ENCODE measurements at regions not wholly inside any gene's neighbourhood (a gene's known extent, or its start where the extent isn't known, plus 50 kb on each side); places are given as distances from the start of the nearest gene placed in this dataset.

DNA sequence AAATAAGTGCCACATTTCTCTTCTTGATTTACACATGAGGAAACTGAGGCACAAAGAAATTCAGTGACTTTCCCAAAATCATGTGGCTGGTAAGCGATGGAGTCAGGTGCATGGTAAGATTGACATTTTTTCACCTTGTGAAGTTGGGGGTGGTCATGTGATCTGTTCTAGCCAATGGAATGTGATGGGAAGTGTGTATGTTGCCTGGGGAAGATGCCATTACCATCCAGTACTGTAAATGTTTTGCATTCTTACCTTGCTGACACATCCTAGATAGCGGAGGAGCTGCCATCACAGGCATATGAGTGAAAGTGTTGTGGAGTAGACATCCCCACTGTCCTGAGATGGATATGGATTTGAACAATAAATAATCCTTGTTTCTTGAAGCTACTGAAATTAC lies 499.6 kb upstream of the SULF2 start:
- Histone ChIP-seq H3K4me1 (peaks cover 44% of the 10 kb centered on the region), H3K4me3 (ENCODE audit: low read depth, low read length) (no peak overlapping the region)
- intact Hi-C loops (cut with micrococcal nuclease; ENCODE audit: unreplicated experiment), result loop anchor here (1.0 kb wide), 1 partner anchor 10 kb away; no protein-coding TSS in a partner anchor

DNA sequence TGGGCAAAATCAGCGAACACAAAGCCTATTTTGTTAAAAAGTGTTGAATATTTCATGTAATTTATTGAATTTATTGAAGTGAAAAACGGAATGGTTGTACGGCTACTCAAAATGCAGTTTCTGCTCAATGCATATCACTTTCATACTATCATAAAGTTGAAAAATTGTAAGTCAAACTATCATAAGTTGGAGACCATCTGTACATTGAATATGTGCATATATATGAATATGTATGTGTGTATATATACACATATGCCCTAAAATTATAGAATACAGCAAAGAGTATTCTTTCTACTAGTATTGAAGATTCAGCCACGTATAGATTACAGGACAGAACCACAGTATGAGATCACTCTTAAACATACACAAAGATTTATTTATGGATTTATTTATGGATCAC lies 499.0 kb upstream of the SULF2 start:
- Mint-ChIP-seq H3K4me3 (ENCODE audit: unreplicated experiment) (no peak overlapping the region), H3K27me3 (ENCODE audit: insufficient read depth, unreplicated experiment) (no peaks in the 10 kb centered on the region), H3K9me3 (ENCODE audit: unreplicated experiment) (peaks cover 19% of the 10 kb centered on the region), H3K4me1 (ENCODE audit: low read depth, unreplicated experiment) (peaks cover 50% of the 10 kb centered on the region), H3K36me3 (ENCODE audit: insufficient read depth, unreplicated experiment) (peaks cover 5% of the 10 kb centered on the region), H3K27ac (ENCODE audit: unreplicated experiment) (peak overlapping the region; percentile 78)
- Histone ChIP-seq H3K9me3 (no peaks in the 10 kb centered on the region), H3K4me1 (peaks cover 49% of the 10 kb centered on the region), H3K36me3 (ENCODE audit: control insufficient read depth, insufficient read depth, low read length) (no peaks in the 10 kb centered on the region), H3K27me3 (replicated peaks; ENCODE audit: control insufficient read depth, insufficient read depth, low read length) (no peaks in the 10 kb centered on the region), H3K4me3 (ENCODE audit: low read depth, low read length) (no peak overlapping the region)
- ChIA-PET CTCF (interaction anchor here (2.3 kb wide), 1 partner anchor 11 kb away, joined by 5 read pairs; no protein-coding TSS in a partner anchor), POLR2A (no interaction called here)
- BruUV-seq (replicated peaks), result no TSS peak
- intact Hi-C loops (cut with micrococcal nuclease; ENCODE audit: unreplicated experiment), result no loop called here
- TF ChIP-seq, protein P1, sequence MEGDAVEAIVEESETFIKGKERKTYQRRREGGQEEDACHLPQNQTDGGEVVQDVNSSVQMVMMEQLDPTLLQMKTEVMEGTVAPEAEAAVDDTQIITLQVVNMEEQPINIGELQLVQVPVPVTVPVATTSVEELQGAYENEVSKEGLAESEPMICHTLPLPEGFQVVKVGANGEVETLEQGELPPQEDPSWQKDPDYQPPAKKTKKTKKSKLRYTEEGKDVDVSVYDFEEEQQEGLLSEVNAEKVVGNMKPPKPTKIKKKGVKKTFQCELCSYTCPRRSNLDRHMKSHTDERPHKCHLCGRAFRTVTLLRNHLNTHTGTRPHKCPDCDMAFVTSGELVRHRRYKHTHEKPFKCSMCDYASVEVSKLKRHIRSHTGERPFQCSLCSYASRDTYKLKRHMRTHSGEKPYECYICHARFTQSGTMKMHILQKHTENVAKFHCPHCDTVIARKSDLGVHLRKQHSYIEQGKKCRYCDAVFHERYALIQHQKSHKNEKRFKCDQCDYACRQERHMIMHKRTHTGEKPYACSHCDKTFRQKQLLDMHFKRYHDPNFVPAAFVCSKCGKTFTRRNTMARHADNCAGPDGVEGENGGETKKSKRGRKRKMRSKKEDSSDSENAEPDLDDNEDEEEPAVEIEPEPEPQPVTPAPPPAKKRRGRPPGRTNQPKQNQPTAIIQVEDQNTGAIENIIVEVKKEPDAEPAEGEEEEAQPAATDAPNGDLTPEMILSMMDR (IDR thresholded peaks at IDR 0.05; ENCODE audit: insufficient read depth in 1 of 2, low read depth in 1 of 2, low read length in 1 of 2, severe bottlenecking in 1 of 2, unreplicated experiment in 1 of 2), result no peak
- no peak for DNase-seq

More for the DNA sequence above, 499.6 kb upstream of the SULF2 start:
- TF ChIP-seq, protein P1 (IDR thresholded peaks at IDR 0.05; ENCODE audit: insufficient read depth in 1 of 2, low read depth in 1 of 2, low read length in 1 of 2, severe bottlenecking in 1 of 2, unreplicated experiment in 1 of 2), result no peak
- Mint-ChIP-seq H3K4me1 (ENCODE audit: low read depth, unreplicated experiment) (peaks cover 44% of the 10 kb centered on the region), H3K27me3 (ENCODE audit: insufficient read depth, unreplicated experiment) (no peaks in the 10 kb centered on the region), H3K9me3 (ENCODE audit: unreplicated experiment) (peaks cover 19% of the 10 kb centered on the region), H3K36me3 (ENCODE audit: insufficient read depth, unreplicated experiment) (peaks cover 5% of the 10 kb centered on the region), H3K4me3 (ENCODE audit: unreplicated experiment) (peak overlapping the region; percentile 11), H3K27ac (ENCODE audit: unreplicated experiment) (peak overlapping the region; percentile 78)
- Histone ChIP-seq H3K27me3 (replicated peaks; ENCODE audit: control insufficient read depth, insufficient read depth, low read length) (no peaks in the 10 kb centered on the region), H3K36me3 (ENCODE audit: control insufficient read depth, insufficient read depth, low read length) (no peaks in the 10 kb centered on the region), H3K9me3 (no peaks in the 10 kb centered on the region)
- POLR2A ChIA-PET, result no interaction called here
- DNase-seq, result peak; percentile 78 to 91
- CTCF ChIA-PET, result interaction anchor here (0.6 to 2.3 kb wide), 3 partner anchors 10 to 1661 kb away, joined by 3 to 5 read pairs (median 3); no protein-coding TSS in a partner anchor
- BruUV-seq (replicated peaks), result no TSS peak

DNA sequence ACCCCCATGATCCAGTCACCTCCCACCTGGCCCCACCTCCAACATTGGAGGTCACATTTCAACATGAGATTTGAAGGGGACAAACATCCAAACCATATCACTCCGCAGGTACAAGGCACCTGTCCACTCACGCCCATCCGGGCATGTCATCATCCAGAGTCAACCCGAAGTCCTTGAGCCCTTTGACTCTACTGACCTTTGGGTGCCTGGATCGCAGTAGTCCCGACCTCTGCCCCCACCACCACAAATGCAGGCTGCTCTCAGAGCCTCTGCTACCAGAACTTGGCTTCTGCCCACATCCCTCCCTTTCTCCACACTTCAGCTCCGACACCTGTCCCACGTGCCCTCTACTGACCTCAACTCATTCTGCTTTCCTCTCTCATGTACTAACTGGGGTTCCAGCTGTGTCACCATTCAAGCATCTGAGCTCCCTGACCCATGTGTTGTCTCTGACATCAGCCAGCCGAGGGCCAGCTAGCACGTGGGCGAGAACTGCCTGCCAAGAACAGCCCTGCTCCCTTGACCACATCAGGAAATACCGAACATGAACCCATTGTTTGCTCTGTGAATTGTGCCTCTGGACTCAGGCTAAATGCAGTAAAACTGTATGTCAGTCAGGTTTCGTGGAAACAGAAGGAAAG lies 498.3 kb upstream of the SULF2 start:
- intact Hi-C loops (cut with micrococcal nuclease; ENCODE audit: unreplicated experiment), result no loop called here

More for the DNA sequence above, 498.3 kb upstream of the SULF2 start:
- Mint-ChIP-seq H3K36me3 (ENCODE audit: insufficient read depth, unreplicated experiment) (peaks cover 5% of the 10 kb centered on the region), H3K4me3 (ENCODE audit: unreplicated experiment) (no peak overlapping the region), H3K27ac (ENCODE audit: unreplicated experiment) (peak overlapping the region; percentile 2), H3K27me3 (ENCODE audit: insufficient read depth, unreplicated experiment) (no peaks in the 10 kb centered on the region), H3K4me1 (ENCODE audit: low read depth, unreplicated experiment) (peaks cover 57% of the 10 kb centered on the region), H3K9me3 (ENCODE audit: unreplicated experiment) (peaks cover 19% of the 10 kb centered on the region)
- Histone ChIP-seq H3K9me3 (no peaks in the 10 kb centered on the region), H3K4me1 (peaks cover 56% of the 10 kb centered on the region), H3K27me3 (replicated peaks; ENCODE audit: control insufficient read depth, insufficient read depth, low read length) (no peaks in the 10 kb centered on the region), H3K36me3 (ENCODE audit: control insufficient read depth, insufficient read depth, low read length) (no peaks in the 10 kb centered on the region), H3K4me3 (ENCODE audit: low read depth, low read length) (no peak overlapping the region)
- TF ChIP-seq, protein P1 (IDR thresholded peaks at IDR 0.05; ENCODE audit: insufficient read depth in 1 of 2, low read depth in 1 of 2, low read length in 1 of 2, severe bottlenecking in 1 of 2, unreplicated experiment in 1 of 2), result no peak
- no TSS peak for BruUV-seq (replicated peaks)
- ChIA-PET POLR2A (no interaction called here), CTCF (interaction anchor here (2.3 kb wide), 1 partner anchor 12 kb away, joined by 5 read pairs; no protein-coding TSS in a partner anchor)
- DNase-seq, result no peak

All from Caco-2 (cell line).